ENCODE measurements at regions not wholly inside any gene's neighbourhood (a gene's known extent, or its start where the extent isn't known, plus 50 kb on each side); places are given as distances from the start of the nearest gene placed in this dataset.

GRCh38 chr1:166271151-166271538, 104.3 kb upstream of the FAM78B start:
- no peak overlapping the region for H3K27ac ChIP-seq
- no peaks in the 10 kb centered on the region for H3K36me3 ChIP-seq
- no peaks in the 10 kb centered on the region for H3K27me3 ChIP-seq (replicated peaks in 1 of 7)
- no peak for DNase-seq
- WGBS, 5 donors, result 40 to 62% (median 45%) methylated on average over 1 of the region's 1 CpG
- H3K4me3 ChIP-seq, result no peak overlapping the region
- intact Hi-C loops (cut with DNase I; ENCODE audit: low total_unique reads), result no loop called here
- TF ChIP-seq POLR2A (IDR thresholded peaks at IDR 0.05), result no peak
- no peak for TF ChIP-seq CTCF (IDR thresholded peaks at IDR 0.05 in 8 of 11, conservative IDR thresholded peaks at IDR 0.05 in 3 of 11)
- TF ChIP-seq POLR2AphosphoS5 (IDR thresholded peaks at IDR 0.05), result no peak
- no peaks in the 10 kb centered on the region for H3K4me1 ChIP-seq
- peaks cover 0 to 17% (median 0%) of the 10 kb centered on the region in 8 donors for H3K9me3 ChIP-seq

GRCh38 chr1:166272155-166272554, 105.4 kb upstream of the FAM78B start:
- no peak overlapping the region for H3K4me3 ChIP-seq
- no peaks in the 10 kb centered on the region for H3K4me1 ChIP-seq
- no peak for DNase-seq
- H3K27ac ChIP-seq, result no peak overlapping the region
- WGBS, 5 donors, result 64 to 93% (median 79%) methylated on average over 1 of the region's 1 CpG
- intact Hi-C loops (cut with DNase I; ENCODE audit: low total_unique reads), result no loop called here
- TF ChIP-seq POLR2A (IDR thresholded peaks at IDR 0.05), result no peak
- TF ChIP-seq CTCF (IDR thresholded peaks at IDR 0.05 in 8 of 11, conservative IDR thresholded peaks at IDR 0.05 in 3 of 11), result no peak
- TF ChIP-seq POLR2AphosphoS5 (IDR thresholded peaks at IDR 0.05), result no peak
- H3K27me3 ChIP-seq (replicated peaks in 1 of 7), result no peaks in the 10 kb centered on the region
- H3K9me3 ChIP-seq, result peaks cover 0 to 26% (median 0%) of the 10 kb centered on the region in 8 donors
- no peaks in the 10 kb centered on the region for H3K36me3 ChIP-seq

GRCh38 chr1:166272851-166273250, 106.0 kb upstream of the FAM78B start:
- Histone ChIP-seq H3K27me3 (replicated peaks in 1 of 7) (no peaks in the 10 kb centered on the region), H3K9me3 (peaks cover 0 to 31% (median 0%) of the 10 kb centered on the region in 8 donors), H3K36me3 (no peaks in the 10 kb centered on the region), H3K4me3 (no peak overlapping the region), H3K27ac (no peak overlapping the region), H3K4me1 (no peaks in the 10 kb centered on the region)
- no peak for DNase-seq
- intact Hi-C loops (cut with DNase I; ENCODE audit: low total_unique reads), result no loop called here
- no peak for TF ChIP-seq POLR2AphosphoS5 (IDR thresholded peaks at IDR 0.05)
- TF ChIP-seq POLR2A (IDR thresholded peaks at IDR 0.05), result no peak
- TF ChIP-seq CTCF (IDR thresholded peaks at IDR 0.05 in 8 of 11, conservative IDR thresholded peaks at IDR 0.05 in 3 of 11), result no peak

- TF ChIP-seq POLR2AphosphoS5 (IDR thresholded peaks at IDR 0.05) (no peak), CTCF (IDR thresholded peaks at IDR 0.05 in 8 of 11, conservative IDR thresholded peaks at IDR 0.05 in 3 of 11) (no peak), POLR2A (IDR thresholded peaks at IDR 0.05) (no peak)
- no peaks in the 10 kb centered on the region for H3K4me1 ChIP-seq
- WGBS, 5 donors, result 65 to 76% (median 67%) methylated on average over 6 of the region's 6 CpGs
- no peaks in the 10 kb centered on the region for H3K27me3 ChIP-seq (replicated peaks in 1 of 7)
- DNase-seq, result no peak
- peaks cover 0 to 34% (median 0%) of the 10 kb centered on the region in 8 donors for H3K9me3 ChIP-seq
- H3K36me3 ChIP-seq, result no peaks in the 10 kb centered on the region
- no peak overlapping the region for H3K27ac ChIP-seq
- no peak overlapping the region for H3K4me3 ChIP-seq
- intact Hi-C loops (cut with DNase I; ENCODE audit: low total_unique reads), result no loop called here
These were observed 106.8 kb upstream of the FAM78B start for GRCh38 chr1:166273618-166274017.
